GM18951 (cell line): ENCODE measurements at regions not wholly inside any gene's neighbourhood (a gene's known extent, or its start where the extent isn't known, plus 50 kb on each side); places are given as distances from the start of the nearest gene placed in this dataset.

ENCODE experiments used
- POLR2A ChIP-seq: IDR thresholded peaks from 4 replicates; pipeline ENCODE4 v1.6.1; 2011; ENCODE audit warnings: mild to moderate bottlenecking; ENCODE audit not compliant: insufficient read length, insufficient read depth; ENCODE audit errors: extremely low read depth
- in situ Hi-C: fragments of 300-500 bp; cut with MboI; formaldehyde crosslinking; loops from one replicate; pipeline ENCODE4 v1.12.0; 2022; ENCODE audit warnings: low sequenced_read_pairs, mixed read lengths, inconsistent platforms; ENCODE audit not compliant: unreplicated experiment

DNA sequence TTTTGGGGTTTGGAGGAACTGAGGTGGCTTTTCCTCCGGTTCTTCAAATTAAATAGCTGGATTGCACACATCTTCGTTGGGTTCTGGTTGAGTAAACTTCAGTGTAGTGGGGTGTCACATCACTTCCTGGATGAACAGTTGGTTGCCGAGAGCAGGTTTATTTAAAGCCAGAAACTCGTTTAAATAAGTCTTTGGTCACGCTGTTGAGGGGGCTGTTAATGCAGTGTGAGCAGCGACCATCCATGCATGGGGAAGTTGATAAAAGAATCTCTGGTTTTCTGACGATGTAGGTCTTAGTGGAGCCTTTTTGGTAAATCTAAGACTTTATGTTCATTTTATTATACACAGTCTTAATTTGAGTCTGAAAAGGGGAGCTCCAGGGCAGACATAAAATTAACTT, 351.2 kb upstream of the ARGLU1 start:
- TF ChIP-seq POLR2A = no peak
- in situ Hi-C loops = no loop called here

DNA sequence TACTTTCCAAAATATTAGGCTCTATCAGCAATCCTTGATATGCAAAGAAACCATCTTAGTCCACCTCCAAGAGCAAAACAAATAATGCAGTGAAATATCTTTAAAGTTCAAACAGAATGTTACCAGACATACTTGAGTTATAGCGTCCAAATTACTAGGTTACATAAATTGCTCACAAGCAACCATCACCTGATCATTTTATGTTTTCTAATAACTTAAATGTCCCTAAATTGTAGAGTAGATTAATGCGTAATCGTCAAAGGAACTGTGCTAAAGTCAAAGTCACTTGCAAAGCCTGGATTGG, 350.6 kb upstream of the ARGLU1 start:
- in situ Hi-C loops = no loop called here
- TF ChIP-seq POLR2A = no peak

DNA sequence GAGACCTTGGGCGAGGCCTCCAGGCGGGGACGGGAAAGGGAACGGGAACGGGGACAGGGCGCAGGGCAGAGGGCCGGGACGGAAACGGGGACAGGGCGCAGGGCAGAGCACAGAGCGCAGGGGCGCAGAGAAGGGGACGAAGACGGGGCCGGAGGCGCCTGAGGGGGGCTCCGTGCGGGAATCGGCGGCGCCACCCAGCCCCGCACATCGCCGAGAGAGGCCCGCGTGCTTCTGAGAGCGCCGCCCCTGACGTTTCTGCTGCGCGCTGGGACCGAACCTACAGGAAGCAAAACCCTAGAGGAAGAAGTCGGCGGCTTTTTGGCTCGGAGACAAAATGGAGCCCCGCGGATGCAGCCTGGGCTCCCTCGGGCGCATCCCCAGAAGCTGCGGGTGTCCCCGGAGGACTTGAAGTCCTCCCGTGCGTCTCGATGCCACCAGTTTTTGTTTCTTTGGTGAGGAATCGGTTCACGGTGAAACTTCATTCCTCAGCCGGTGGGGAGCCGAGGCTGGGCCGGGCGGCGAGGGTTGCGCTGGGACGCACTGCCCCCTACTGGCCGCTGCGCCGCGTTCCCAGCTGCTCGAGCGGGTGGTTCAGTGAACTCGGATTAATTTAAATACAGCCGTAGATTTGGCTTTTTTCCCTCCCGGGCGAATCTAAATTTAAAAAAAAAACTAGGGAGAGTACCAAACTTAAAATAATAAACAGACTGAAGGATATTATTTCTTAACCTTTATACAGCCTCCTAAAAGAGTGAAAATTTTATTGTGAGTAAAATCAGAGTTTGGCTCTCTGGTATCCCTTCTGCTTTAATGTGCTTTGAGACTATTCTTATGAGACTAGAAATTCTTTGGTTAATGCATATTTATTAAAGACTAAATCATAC, 350.0 kb upstream of the ARGLU1 start:
- in situ Hi-C loops = no loop called here
- TF ChIP-seq POLR2A = no peak

DNA sequence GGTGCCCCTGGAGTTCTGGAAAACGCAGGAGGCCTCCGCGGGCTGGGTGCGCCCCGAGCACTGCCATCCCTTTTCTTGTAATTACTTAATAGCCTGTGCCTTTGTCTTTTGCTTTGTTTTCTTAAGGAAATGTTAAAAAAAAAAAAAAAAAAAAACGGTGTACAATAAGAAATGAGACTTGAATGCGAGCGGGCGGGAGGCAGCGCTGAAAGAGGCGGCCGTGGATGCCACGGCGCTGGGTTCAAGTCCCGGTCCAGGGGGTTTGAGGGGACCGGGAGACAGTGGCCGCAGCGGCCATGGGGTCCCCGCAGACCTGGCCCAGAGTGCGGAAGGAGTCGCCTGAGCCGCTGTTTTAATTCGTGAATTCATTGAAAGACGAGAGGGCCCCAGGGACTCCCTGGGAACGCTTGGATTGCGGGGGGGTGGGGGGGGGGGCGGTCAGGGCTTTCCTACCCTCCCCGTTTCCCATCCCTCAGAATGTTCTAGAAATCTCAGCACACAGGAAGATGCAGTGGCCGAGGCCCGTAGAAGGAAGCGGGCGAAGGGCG, 349.2 kb upstream of the ARGLU1 start:
- in situ Hi-C loops = no loop called here
- no peak for TF ChIP-seq POLR2A

GRCh38 chr13:106916329-106916976, 348.5 kb upstream of the ARGLU1 start:
- in situ Hi-C loops = no loop called here
- TF ChIP-seq POLR2A = no peak

DNA sequence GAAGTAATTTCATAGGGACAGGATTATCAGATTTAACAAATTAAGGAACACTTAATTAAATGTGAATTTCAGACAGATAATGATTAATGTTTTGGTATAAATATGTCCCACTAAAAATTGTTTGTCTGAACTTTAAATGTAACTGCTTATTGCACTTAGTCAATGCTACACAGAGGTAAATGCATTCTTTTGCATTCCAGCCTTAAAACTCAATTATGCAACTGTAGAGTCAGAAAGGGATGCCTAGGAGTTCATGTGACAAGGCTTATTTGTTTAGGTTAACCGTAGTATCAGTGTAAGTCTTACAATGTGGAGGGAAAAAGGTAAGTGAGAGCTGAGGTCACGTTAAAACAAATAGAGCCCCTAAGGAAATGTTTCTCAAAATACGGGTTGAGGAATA, 347.2 kb upstream of the ARGLU1 start:
- in situ Hi-C loops = no loop called here

GRCh38 chr13:106911627-106912026, 343.7 kb upstream of the ARGLU1 start:
- no peak for TF ChIP-seq POLR2A
- in situ Hi-C loops = no loop called here

More for the DNA sequence above, 347.2 kb upstream of the ARGLU1 start:
- no peak for TF ChIP-seq POLR2A

DNA sequence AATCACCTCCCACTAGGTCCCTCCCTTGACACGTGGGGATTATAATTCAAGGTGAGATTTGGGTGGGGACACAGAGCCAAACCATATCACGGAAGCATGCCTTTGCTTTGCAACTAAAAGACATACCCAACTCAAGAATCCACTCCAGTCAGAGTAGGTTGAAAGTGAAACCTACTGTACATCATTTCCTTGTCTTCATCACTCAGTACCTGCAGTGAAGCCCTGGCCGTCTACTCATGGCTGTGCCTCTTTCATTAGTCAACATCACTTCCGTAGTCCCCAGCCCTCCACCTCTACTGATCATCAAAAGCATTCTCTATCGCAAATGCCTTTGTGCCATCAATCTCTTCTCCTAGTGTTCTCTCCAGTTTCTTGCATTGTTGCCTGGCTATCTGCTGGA, 343.1 kb upstream of the ARGLU1 start:
- in situ Hi-C loops = no loop called here
- TF ChIP-seq POLR2A = no peak

GRCh38 chr13:106906426-106906996, 338.6 kb upstream of the ARGLU1 start:
- TF ChIP-seq POLR2A = no peak

GRCh38 chr13:106905380-106906162, 337.6 kb upstream of the ARGLU1 start:
- in situ Hi-C loops = no loop called here
- no peak for TF ChIP-seq POLR2A

More at GRCh38 chr13:106906426-106906996, 338.6 kb upstream of the ARGLU1 start:
- in situ Hi-C loops = no loop called here

GRCh38 chr13:106899442-106899841, 331.5 kb upstream of the ARGLU1 start:
- TF ChIP-seq POLR2A = no peak
- in situ Hi-C loops = no loop called here

GRCh38 chr13:106898231-106898630, 330.3 kb upstream of the ARGLU1 start:
- in situ Hi-C loops = no loop called here
- TF ChIP-seq POLR2A = no peak

GRCh38 chr13:106888148-106888547, 320.2 kb upstream of the ARGLU1 start:
- in situ Hi-C loops = no loop called here
- TF ChIP-seq POLR2A = no peak
